Psoas muscle (tissue), 7 donors: ENCODE measurements at regions not wholly inside any gene's neighbourhood (a gene's known extent, or its start where the extent isn't known, plus 50 kb on each side); places are given as distances from the start of the nearest gene placed in this dataset.

Source experiments
- ATAC-seq, 4 donors: fragments of 200-7000 bp; cut with Tn5 transposase; one replicate each; pipeline ENCODE4 v1.9.1; 2020; ENCODE audit warnings: moderate library complexity in 3 of 4, mild to moderate bottlenecking in 2 of 4
- DNase-seq, 2 donors: peaks; one replicate each; pipeline ENCODE4 v3.0.0-alpha.2; 2020
- H3K27ac ChIP-seq: fragments of 200-600 bp; one replicate; pipeline ENCODE4 v1.8.0; 2022
- H3K27me3 ChIP-seq, 3 donors: fragments of 200-600 bp in 1 of 3; one replicate each; pipeline versions ENCODE4 v1.6.1 to v1.8.0; 2013 to 2022; ENCODE audit warnings: low read length in 2 of 3, mild to moderate bottlenecking in 2 of 3, moderate library complexity in 1 of 3; ENCODE audit not compliant: insufficient read depth in 3 of 3
- H3K36me3 ChIP-seq, 2 donors: fragments of 200-600 bp in 1 of 2; one replicate each; pipeline versions ENCODE4 v1.6.1 to v1.8.0; 2013 to 2022; ENCODE audit warnings: low read depth in 1 of 2, mild to moderate bottlenecking in 1 of 2, moderate library complexity in 1 of 2; ENCODE audit not compliant: insufficient read depth in 1 of 2
- H3K4me1 ChIP-seq: fragments of 200-600 bp; one replicate; pipeline ENCODE4 v1.8.0; 2022
- H3K4me3 ChIP-seq: fragments of 200-600 bp; one replicate; pipeline ENCODE4 v1.8.0; 2022; ENCODE audit warnings: mild to moderate bottlenecking
- H3K9me3 ChIP-seq: fragments of 200-600 bp; one replicate; pipeline ENCODE4 v1.8.0; 2022
- WGBS, 3 donors: extraction: QIAGEN DNeasy Blood & Tissue Kit; methylation state at CpG; one replicate each; pipeline versions ENCODE4 v1.1.6 to v1.1.7; 2013; 5-methylcytosine and 5-hydroxymethylcytosine counted together
- intact Hi-C, 2 donors: fragments of 100-400 bp; cut with DNase I; formaldehyde crosslinking; loops; one replicate each; pipeline versions ENCODE4 v1.11.0 to v1.14.2; 2022
- TF ChIP-seq, protein P1 (sequence below): fragments of 200-600 bp; IDR thresholded peaks from one replicate; pipeline ENCODE4 v1.8.0; 2022; ENCODE audit warnings: antibody characterized with exemption
- donor health status: healthy with polysubstance abuse.
- donor health status: DM: no; HTN: no; CAD: no; lungs with moderate emphysema.
- donor health status: Bipolar disorder and iron deficiency.
- donor health status: healthy.
- donor health status: DM: yes; HTN: yes; CAD: no.
- donor health status: DM: no; HTN: no; CAD: no.
- donor health status: DM: yes; HTN: yes; CAD: no.

- no peak overlapping the region for H3K27ac ChIP-seq
- 96 to 98% (median 98%) methylated on average over 3 of the region's 3 CpGs for WGBS, 3 donors
- TF ChIP-seq, protein P1, sequence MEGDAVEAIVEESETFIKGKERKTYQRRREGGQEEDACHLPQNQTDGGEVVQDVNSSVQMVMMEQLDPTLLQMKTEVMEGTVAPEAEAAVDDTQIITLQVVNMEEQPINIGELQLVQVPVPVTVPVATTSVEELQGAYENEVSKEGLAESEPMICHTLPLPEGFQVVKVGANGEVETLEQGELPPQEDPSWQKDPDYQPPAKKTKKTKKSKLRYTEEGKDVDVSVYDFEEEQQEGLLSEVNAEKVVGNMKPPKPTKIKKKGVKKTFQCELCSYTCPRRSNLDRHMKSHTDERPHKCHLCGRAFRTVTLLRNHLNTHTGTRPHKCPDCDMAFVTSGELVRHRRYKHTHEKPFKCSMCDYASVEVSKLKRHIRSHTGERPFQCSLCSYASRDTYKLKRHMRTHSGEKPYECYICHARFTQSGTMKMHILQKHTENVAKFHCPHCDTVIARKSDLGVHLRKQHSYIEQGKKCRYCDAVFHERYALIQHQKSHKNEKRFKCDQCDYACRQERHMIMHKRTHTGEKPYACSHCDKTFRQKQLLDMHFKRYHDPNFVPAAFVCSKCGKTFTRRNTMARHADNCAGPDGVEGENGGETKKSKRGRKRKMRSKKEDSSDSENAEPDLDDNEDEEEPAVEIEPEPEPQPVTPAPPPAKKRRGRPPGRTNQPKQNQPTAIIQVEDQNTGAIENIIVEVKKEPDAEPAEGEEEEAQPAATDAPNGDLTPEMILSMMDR: no peak
- H3K9me3 ChIP-seq: no peaks in the 10 kb centered on the region
- H3K4me3 ChIP-seq: no peak overlapping the region
- intact Hi-C loops: no loop called here
- no peaks in the 10 kb centered on the region for H3K36me3 ChIP-seq
- ATAC-seq (no peak), DNase-seq (no peak)
- no peaks in the 10 kb centered on the region for H3K27me3 ChIP-seq
- no peaks in the 10 kb centered on the region for H3K4me1 ChIP-seq
Observed at GRCh38 chr2:226411205-226411604, 388.4 kb downstream of the IRS1 start.

GRCh38 chr2:226410247-226410835 lies 389.3 kb downstream of the IRS1 start:
- H3K36me3 ChIP-seq: no peaks in the 10 kb centered on the region
- ATAC-seq (no peak), DNase-seq (no peak)
- H3K4me1 ChIP-seq: no peaks in the 10 kb centered on the region
- TF ChIP-seq, protein P1: no peak
- no peak overlapping the region for H3K4me3 ChIP-seq
- H3K9me3 ChIP-seq: no peaks in the 10 kb centered on the region
- no peaks in the 10 kb centered on the region for H3K27me3 ChIP-seq
- 34 to 53% (median 38%) methylated on average over 4 of the region's 4 CpGs for WGBS, 3 donors
- no peak overlapping the region for H3K27ac ChIP-seq
- intact Hi-C loops: no loop called here

- Histone ChIP-seq H3K4me1 (no peaks in the 10 kb centered on the region), H3K27me3 (no peaks in the 10 kb centered on the region), H3K27ac (no peak overlapping the region), H3K4me3 (no peak overlapping the region), H3K36me3 (no peaks in the 10 kb centered on the region), H3K9me3 (no peaks in the 10 kb centered on the region)
- DNase-seq (no peak), ATAC-seq (no peak)
- TF ChIP-seq, protein P1: no peak
- intact Hi-C loops: no loop called here
- WGBS, 3 donors: 92 to 100% (median 93%) methylated on average over 1 of the region's 1 CpG
Observed at GRCh38 chr2:226409134-226409533, 390.5 kb downstream of the IRS1 start.

GRCh38 chr2:226408141-226408540 lies 391.5 kb downstream of the IRS1 start:
- intact Hi-C loops: no loop called here
- Histone ChIP-seq H3K27ac (no peak overlapping the region), H3K36me3 (no peaks in the 10 kb centered on the region), H3K27me3 (no peaks in the 10 kb centered on the region), H3K9me3 (no peaks in the 10 kb centered on the region), H3K4me1 (no peaks in the 10 kb centered on the region), H3K4me3 (no peak overlapping the region)
- TF ChIP-seq, protein P1: no peak
- no peak for ATAC-seq
- DNase-seq: no peak
- WGBS, 3 donors: 80 to 86% (median 81%) methylated on average over 4 of the region's 4 CpGs

DNA sequence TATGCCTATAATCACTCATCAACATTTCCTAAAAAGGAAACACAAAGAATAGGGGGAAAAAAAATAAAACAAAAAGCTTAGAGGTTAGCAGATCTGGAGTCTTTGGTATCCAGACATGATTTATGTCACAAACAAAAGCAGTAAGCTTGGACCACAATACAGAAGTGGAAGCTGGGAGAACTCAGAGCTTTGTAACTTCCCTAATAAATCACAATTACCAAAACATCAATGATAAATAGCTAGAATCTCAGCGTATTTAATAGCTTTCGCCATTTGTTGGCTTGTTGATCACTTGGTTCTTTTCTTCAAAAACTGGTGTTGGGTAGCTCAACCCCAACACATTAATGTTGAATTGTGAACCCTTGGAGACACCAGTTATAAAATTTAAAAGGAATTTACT lies 392.5 kb downstream of the IRS1 start:
- no peaks in the 10 kb centered on the region for H3K36me3 ChIP-seq
- no peaks in the 10 kb centered on the region for H3K4me1 ChIP-seq
- no peak overlapping the region for H3K4me3 ChIP-seq
- intact Hi-C loops: no loop called here
- ATAC-seq (no peak), DNase-seq (no peak)
- H3K27me3 ChIP-seq: no peaks in the 10 kb centered on the region
- H3K27ac ChIP-seq: no peak overlapping the region
- 73 to 85% (median 78%) methylated on average over 2 of the region's 2 CpGs for WGBS, 3 donors
- H3K9me3 ChIP-seq: no peaks in the 10 kb centered on the region
- TF ChIP-seq, protein P1: no peak
